Fibroblast of lung (primary cell): ENCODE measurements at regions not wholly inside any gene's neighbourhood (a gene's known extent, or its start where the extent isn't known, plus 50 kb on each side); places are given as distances from the start of the nearest gene placed in this dataset.

Experiments used
- EZH2 ChIP-seq: IDR thresholded peaks from 2 replicates; pipeline ENCODE4 v1.5.1; 2012; ENCODE audit warnings: low read length, control low read depth, mild to moderate bottlenecking; ENCODE audit errors: missing control alignments
- TF ChIP-seq, protein P1 (sequence below), 2 donors: IDR thresholded peaks in 1 of 2; conservative IDR thresholded peaks in 1 of 2; 1 replicate in 1 of 2; 2 replicates in 1 of 2; pipeline ENCODE4 v1.5.1; 2011 to 2012; ENCODE audit warnings: low read length in 2 of 2, control low read depth in 1 of 2, inconsistent platforms in 1 of 2, low read depth in 1 of 2, mild to moderate bottlenecking in 1 of 2

DNA sequence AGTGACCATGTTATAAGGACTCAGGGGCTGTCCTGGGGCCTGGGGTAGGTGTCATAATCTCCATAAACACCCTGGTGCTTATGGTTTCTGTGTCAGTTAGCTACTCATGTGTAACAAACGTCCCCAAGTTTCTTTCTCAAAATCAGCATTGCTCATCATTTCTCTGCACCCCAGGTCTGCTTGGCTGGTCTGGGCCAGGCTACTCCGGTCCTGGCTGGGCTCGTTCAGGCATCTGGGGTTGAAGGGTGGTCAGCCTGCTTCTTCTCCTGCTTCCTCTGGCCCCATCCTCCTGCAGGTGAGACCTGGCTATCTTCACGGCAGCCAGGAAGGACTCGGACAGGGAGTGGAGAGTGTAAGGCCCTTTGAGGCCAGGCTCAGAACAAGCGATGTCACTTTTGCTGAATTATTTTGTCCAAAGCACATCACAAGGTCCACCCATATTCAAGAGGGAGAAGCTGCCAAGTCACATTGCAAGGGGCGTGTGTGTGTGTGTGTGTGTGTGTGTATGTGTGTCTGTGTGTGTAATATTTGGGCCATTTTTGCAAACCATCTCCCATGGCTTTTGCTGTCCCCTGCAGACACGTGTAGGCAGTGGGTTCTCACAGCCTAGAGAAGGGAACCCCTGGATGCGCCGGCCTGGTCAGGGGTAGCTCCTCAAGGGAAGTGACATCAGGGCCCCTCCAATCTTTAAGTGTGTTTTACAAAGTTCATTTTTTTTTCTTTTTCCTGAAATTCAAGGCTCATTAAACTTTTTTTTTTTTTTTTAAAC is 535.8 kb downstream of the TBC1D22A start:
- TF ChIP-seq, protein P1, sequence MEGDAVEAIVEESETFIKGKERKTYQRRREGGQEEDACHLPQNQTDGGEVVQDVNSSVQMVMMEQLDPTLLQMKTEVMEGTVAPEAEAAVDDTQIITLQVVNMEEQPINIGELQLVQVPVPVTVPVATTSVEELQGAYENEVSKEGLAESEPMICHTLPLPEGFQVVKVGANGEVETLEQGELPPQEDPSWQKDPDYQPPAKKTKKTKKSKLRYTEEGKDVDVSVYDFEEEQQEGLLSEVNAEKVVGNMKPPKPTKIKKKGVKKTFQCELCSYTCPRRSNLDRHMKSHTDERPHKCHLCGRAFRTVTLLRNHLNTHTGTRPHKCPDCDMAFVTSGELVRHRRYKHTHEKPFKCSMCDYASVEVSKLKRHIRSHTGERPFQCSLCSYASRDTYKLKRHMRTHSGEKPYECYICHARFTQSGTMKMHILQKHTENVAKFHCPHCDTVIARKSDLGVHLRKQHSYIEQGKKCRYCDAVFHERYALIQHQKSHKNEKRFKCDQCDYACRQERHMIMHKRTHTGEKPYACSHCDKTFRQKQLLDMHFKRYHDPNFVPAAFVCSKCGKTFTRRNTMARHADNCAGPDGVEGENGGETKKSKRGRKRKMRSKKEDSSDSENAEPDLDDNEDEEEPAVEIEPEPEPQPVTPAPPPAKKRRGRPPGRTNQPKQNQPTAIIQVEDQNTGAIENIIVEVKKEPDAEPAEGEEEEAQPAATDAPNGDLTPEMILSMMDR (conservative IDR thresholded peaks at IDR 0.05 in 1 of 2, IDR thresholded peaks at IDR 0.05 in 1 of 2; ENCODE audit: low read depth in 1 of 2, low read length in 2 of 2), result no peak
- TF ChIP-seq EZH2, result no peak
